Progenitor cell of endocrine pancreas (in vitro differentiated cells): ENCODE measurements at regions not wholly inside any gene's neighbourhood (a gene's known extent, or its start where the extent isn't known, plus 50 kb on each side); places are given as distances from the start of the nearest gene placed in this dataset.

Experiments
- DNase-seq: peaks from one replicate; pipeline ENCODE4 v3.0.0; 2021; ENCODE audit warnings: low spot score; ENCODE audit not compliant: unreplicated experiment
- H3K27ac Mint-ChIP-seq: 2 replicates; pipeline ENCODE4 v1.8.0; 2021; ENCODE audit warnings: mild to moderate bottlenecking, moderate library complexity, mixed read lengths
- H3K27me3 Mint-ChIP-seq: 2 replicates; pipeline ENCODE4 v1.8.0; 2021; ENCODE audit warnings: mixed read lengths
- H3K36me3 Mint-ChIP-seq: 2 replicates; pipeline ENCODE4 v1.8.0; 2022; ENCODE audit warnings: mixed read lengths; ENCODE audit not compliant: insufficient read depth
- H3K4me1 Mint-ChIP-seq: 2 replicates; pipeline ENCODE4 v1.8.0; 2021; ENCODE audit warnings: low read depth, mixed read lengths
- H3K4me3 Mint-ChIP-seq: 2 replicates; pipeline ENCODE4 v1.8.0; 2021; ENCODE audit warnings: low read depth, mild to moderate bottlenecking, moderate library complexity, mixed read lengths
- H3K9me3 Mint-ChIP-seq: 2 replicates; pipeline ENCODE4 v1.8.0; 2021; ENCODE audit warnings: low read depth, mixed read lengths
- TF ChIP-seq, protein P1 (sequence below): fragments of 200-600 bp; sonication (generic); IDR thresholded peaks from one replicate; pipeline ENCODE4 v1.5.0; 2021; ENCODE audit warnings: antibody characterized with exemption, mild to moderate bottlenecking; ENCODE audit not compliant: unreplicated experiment

DNA sequence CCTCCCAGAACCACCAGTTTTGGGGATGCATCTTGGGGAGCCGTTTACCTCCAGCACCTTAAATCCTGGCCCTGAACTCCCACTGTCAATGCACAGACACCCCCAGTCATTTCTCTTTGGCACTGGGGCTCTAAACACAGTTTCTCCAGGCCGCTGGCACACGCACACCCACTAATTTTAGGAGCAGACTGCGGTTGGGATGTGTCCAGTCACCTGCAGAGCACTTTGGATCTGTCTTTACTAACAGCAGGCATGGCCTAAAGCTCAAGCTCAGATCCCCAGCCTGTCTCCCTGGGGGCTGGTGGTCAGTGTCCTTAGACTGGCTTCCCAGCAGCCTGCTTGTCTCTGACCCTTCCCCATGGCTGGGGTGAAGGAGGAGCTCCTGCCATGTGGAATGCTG, 49.9 kb downstream of the SYNE3 start:
- Mint-ChIP-seq H3K27ac (peak overlapping the region; percentile 33), H3K9me3 (no peaks in the 10 kb centered on the region), H3K4me3 (no peak overlapping the region), H3K4me1 (peaks cover 12% of the 10 kb centered on the region), H3K27me3 (peaks cover 7% of the 10 kb centered on the region), H3K36me3 (no peaks in the 10 kb centered on the region)
- TF ChIP-seq, protein P1, sequence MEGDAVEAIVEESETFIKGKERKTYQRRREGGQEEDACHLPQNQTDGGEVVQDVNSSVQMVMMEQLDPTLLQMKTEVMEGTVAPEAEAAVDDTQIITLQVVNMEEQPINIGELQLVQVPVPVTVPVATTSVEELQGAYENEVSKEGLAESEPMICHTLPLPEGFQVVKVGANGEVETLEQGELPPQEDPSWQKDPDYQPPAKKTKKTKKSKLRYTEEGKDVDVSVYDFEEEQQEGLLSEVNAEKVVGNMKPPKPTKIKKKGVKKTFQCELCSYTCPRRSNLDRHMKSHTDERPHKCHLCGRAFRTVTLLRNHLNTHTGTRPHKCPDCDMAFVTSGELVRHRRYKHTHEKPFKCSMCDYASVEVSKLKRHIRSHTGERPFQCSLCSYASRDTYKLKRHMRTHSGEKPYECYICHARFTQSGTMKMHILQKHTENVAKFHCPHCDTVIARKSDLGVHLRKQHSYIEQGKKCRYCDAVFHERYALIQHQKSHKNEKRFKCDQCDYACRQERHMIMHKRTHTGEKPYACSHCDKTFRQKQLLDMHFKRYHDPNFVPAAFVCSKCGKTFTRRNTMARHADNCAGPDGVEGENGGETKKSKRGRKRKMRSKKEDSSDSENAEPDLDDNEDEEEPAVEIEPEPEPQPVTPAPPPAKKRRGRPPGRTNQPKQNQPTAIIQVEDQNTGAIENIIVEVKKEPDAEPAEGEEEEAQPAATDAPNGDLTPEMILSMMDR: no peak
- no peak for DNase-seq

GRCh38 chr14:95465936-95466335, 50.5 kb downstream of the SYNE3 start:
- H3K4me3 Mint-ChIP-seq: no peak overlapping the region
- peaks cover 13% of the 10 kb centered on the region for H3K27me3 Mint-ChIP-seq

GRCh38 chr14:95465358-95465757, 51.1 kb downstream of the SYNE3 start:
- Mint-ChIP-seq H3K4me3 (no peak overlapping the region), H3K27me3 (peaks cover 19% of the 10 kb centered on the region), H3K9me3 (no peaks in the 10 kb centered on the region), H3K4me1 (peaks cover 18% of the 10 kb centered on the region), H3K36me3 (no peaks in the 10 kb centered on the region), H3K27ac (no peak overlapping the region)
- no peak for DNase-seq
- TF ChIP-seq, protein P1: no peak

More at GRCh38 chr14:95465936-95466335, 50.5 kb downstream of the SYNE3 start:
- Mint-ChIP-seq H3K36me3 (no peaks in the 10 kb centered on the region), H3K9me3 (no peaks in the 10 kb centered on the region), H3K4me1 (peaks cover 14% of the 10 kb centered on the region), H3K27ac (no peak overlapping the region)
- TF ChIP-seq, protein P1: no peak
- DNase-seq: no peak

DNA sequence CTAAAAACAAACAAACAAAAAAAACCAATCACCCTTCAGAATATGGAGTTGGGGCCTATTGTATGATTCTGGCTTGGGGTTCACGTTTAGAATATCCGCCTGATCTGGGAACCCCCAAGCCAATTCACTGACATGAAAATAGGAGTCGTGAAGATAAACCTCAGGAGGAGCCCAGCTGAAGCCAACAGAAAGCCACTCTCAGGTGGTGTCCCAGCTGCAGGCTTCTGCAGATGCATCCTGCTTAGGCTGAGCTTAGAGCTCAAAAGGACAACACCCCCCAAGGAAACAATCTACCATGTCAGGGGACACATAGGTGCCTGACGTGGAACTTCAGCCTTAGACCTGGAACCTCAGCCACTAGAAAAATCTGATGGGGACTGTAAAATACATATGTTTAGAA, 51.9 kb downstream of the SYNE3 start:
- Mint-ChIP-seq H3K27me3 (peaks cover 19% of the 10 kb centered on the region), H3K27ac (no peak overlapping the region), H3K4me3 (no peak overlapping the region), H3K4me1 (peaks cover 16% of the 10 kb centered on the region), H3K36me3 (no peaks in the 10 kb centered on the region), H3K9me3 (no peaks in the 10 kb centered on the region)
- no peak for DNase-seq
- TF ChIP-seq, protein P1: no peak

GRCh38 chr14:95464103-95464502, 52.3 kb downstream of the SYNE3 start:
- Mint-ChIP-seq H3K4me3 (no peak overlapping the region), H3K4me1 (peaks cover 16% of the 10 kb centered on the region), H3K27me3 (peaks cover 19% of the 10 kb centered on the region), H3K9me3 (no peaks in the 10 kb centered on the region), H3K36me3 (no peaks in the 10 kb centered on the region), H3K27ac (no peak overlapping the region)
- TF ChIP-seq, protein P1: no peak
- DNase-seq: no peak
